A673 (cell line): ENCODE measurements at regions not wholly inside any gene's neighbourhood (a gene's known extent, or its start where the extent isn't known, plus 50 kb on each side); places are given as distances from the start of the nearest gene placed in this dataset.

Source experiments
- CTCF ChIP-seq: fragments of 300-800, 200-600 bp; sonication (generic); conservative IDR thresholded peaks from 2 replicates; pipeline ENCODE4 v1.5.1; 2017; ENCODE audit warnings: low read depth, mild to moderate bottlenecking, antibody characterized with exemption, low read length, moderate library complexity, mixed read lengths
- EZH2 ChIP-seq: fragments of 200-600 bp; sonication (generic); IDR thresholded peaks from 2 replicates; pipeline ENCODE4 v1.6.1; 2017; ENCODE audit warnings: borderline replicate concordance, low read depth, mild to moderate bottlenecking, mixed read lengths, antibody characterized with exemption, low read length; ENCODE audit not compliant: poor library complexity, severe bottlenecking

GRCh38 chr5:54917323-54917722 lies 68.1 kb downstream of the ESM1 start:
- TF ChIP-seq CTCF = no peak
- TF ChIP-seq EZH2 = no peak
